BE2C (cell line): ENCODE measurements at regions not wholly inside any gene's neighbourhood (a gene's known extent, or its start where the extent isn't known, plus 50 kb on each side); places are given as distances from the start of the nearest gene placed in this dataset.

Experiments used
- DNase-seq: peaks from one replicate; pipeline ENCODE4 v3.0.0-alpha.2; 2020
- H3K27me3 ChIP-seq: fragments of 250-450 bp; sonication (Bioruptor Pico); 2 replicates; pipeline ENCODE4 v1.5.1; 2020; ENCODE audit warnings: mild to moderate bottlenecking
- H3K36me3 ChIP-seq: fragments of 250-450 bp; sonication (Bioruptor Pico); 2 replicates; pipeline ENCODE4 v1.5.1; 2020; ENCODE audit warnings: mild to moderate bottlenecking
- H3K4me1 ChIP-seq: fragments of 250-450 bp; sonication (Bioruptor Pico); 2 replicates; pipeline ENCODE4 v1.5.1; 2020
- H3K4me3 ChIP-seq: 2 replicates; pipeline ENCODE4 v1.5.1; 2011; ENCODE audit warnings: low read depth, low read length
- H3K9me3 ChIP-seq: fragments of 250-450 bp; sonication (Bioruptor Pico); 2 replicates; pipeline ENCODE4 v1.5.1; 2020
- CTCF ChIP-seq: IDR thresholded peaks from 2 replicates; pipeline ENCODE4 v1.5.1; 2012; ENCODE audit warnings: mild to moderate bottlenecking, low read depth, low read length

- TF ChIP-seq CTCF, result no peak
- H3K9me3 ChIP-seq, result no peaks in the 10 kb centered on the region
- no peaks in the 10 kb centered on the region for H3K36me3 ChIP-seq
- no peak overlapping the region for H3K4me3 ChIP-seq
- no peak for DNase-seq
- H3K4me1 ChIP-seq, result peaks cover 7% of the 10 kb centered on the region
- no peaks in the 10 kb centered on the region for H3K27me3 ChIP-seq
Measured at GRCh38 chr17:77724876-77725615, 233.5 kb upstream of the TNRC6C start.

- Histone ChIP-seq H3K4me3 (no peak overlapping the region), H3K36me3 (no peaks in the 10 kb centered on the region), H3K4me1 (peaks cover 7% of the 10 kb centered on the region), H3K27me3 (no peaks in the 10 kb centered on the region), H3K9me3 (no peaks in the 10 kb centered on the region)
- TF ChIP-seq CTCF, result no peak
- DNase-seq, result no peak
Measured at GRCh38 chr17:77725846-77726245, 232.7 kb upstream of the TNRC6C start.

- TF ChIP-seq CTCF, result no peak
- no peak for DNase-seq
- H3K9me3 ChIP-seq, result no peaks in the 10 kb centered on the region
- H3K4me3 ChIP-seq, result no peak overlapping the region
- peaks cover 7% of the 10 kb centered on the region for H3K4me1 ChIP-seq
- H3K36me3 ChIP-seq, result no peaks in the 10 kb centered on the region
- H3K27me3 ChIP-seq, result no peaks in the 10 kb centered on the region
Measured at GRCh38 chr17:77726549-77727006, 231.9 kb upstream of the TNRC6C start.

GRCh38 chr17:77727037-77727615 is 231.4 kb upstream of the TNRC6C start:
- Histone ChIP-seq H3K27me3 (no peaks in the 10 kb centered on the region), H3K4me1 (peaks cover 7% of the 10 kb centered on the region), H3K9me3 (no peaks in the 10 kb centered on the region), H3K36me3 (no peaks in the 10 kb centered on the region), H3K4me3 (no peak overlapping the region)
- TF ChIP-seq CTCF, result no peak
- no peak for DNase-seq

- no peaks in the 10 kb centered on the region for H3K27me3 ChIP-seq
- H3K9me3 ChIP-seq, result no peaks in the 10 kb centered on the region
- peaks cover 4% of the 10 kb centered on the region for H3K4me1 ChIP-seq
- no peaks in the 10 kb centered on the region for H3K36me3 ChIP-seq
- H3K4me3 ChIP-seq, result no peak overlapping the region
- TF ChIP-seq CTCF, result no peak
- no peak for DNase-seq
Measured at GRCh38 chr17:77728474-77728795, 230.1 kb upstream of the TNRC6C start.

GRCh38 chr17:77728871-77729270 is 229.6 kb upstream of the TNRC6C start:
- no peaks in the 10 kb centered on the region for H3K27me3 ChIP-seq
- DNase-seq, result no peak
- no peak overlapping the region for H3K4me3 ChIP-seq
- no peak for TF ChIP-seq CTCF
- H3K9me3 ChIP-seq, result no peaks in the 10 kb centered on the region
- H3K36me3 ChIP-seq, result no peaks in the 10 kb centered on the region
- H3K4me1 ChIP-seq, result peaks cover 4% of the 10 kb centered on the region
